ENCODE measurements at regions not wholly inside any gene's neighbourhood (a gene's known extent, or its start where the extent isn't known, plus 50 kb on each side); places are given as distances from the start of the nearest gene placed in this dataset.
"Not testable (repeated sequence)": the region's sequence is repeated elsewhere in the genome, so short reads cannot be mapped to it uniquely, and the experiment has no call there.

GRCh38 chr3:139202226-139202958 is 141.4 kb upstream of the MRPS22 start:
- DNase-seq: peak; percentile 77 to 92

- no peak for DNase-seq
These were observed 140.9 kb upstream of the MRPS22 start for GRCh38 chr3:139202959-139203349.

GRCh38 chr3:139203752-139204151 is 140.1 kb upstream of the MRPS22 start:
- no peak for DNase-seq

GRCh38 chr3:139204728-139205127 is 139.1 kb upstream of the MRPS22 start:
- DNase-seq: no peak

GRCh38 chr3:139213936-139214335 is 129.9 kb upstream of the MRPS22 start:
- DNase-seq: no peak

- DNase-seq: no peak
These were observed 126.9 kb upstream of the MRPS22 start for GRCh38 chr3:139216958-139217357.

- no peak for DNase-seq
These were observed 126.2 kb upstream of the MRPS22 start for GRCh38 chr3:139217633-139218032.

- no peak for DNase-seq
These were observed 125.8 kb upstream of the MRPS22 start for GRCh38 chr3:139218046-139218445.

- no peak for DNase-seq
These were observed 124.4 kb upstream of the MRPS22 start for GRCh38 chr3:139219463-139219862.

- peak; percentile 58 to 77 for DNase-seq
These were observed 121.6 kb upstream of the MRPS22 start for GRCh38 chr3:139222100-139222657.

GRCh38 chr3:139225548-139225947 is 118.3 kb upstream of the MRPS22 start:
- DNase-seq: no peak

- DNase-seq: no peak
These were observed 117.1 kb upstream of the MRPS22 start for GRCh38 chr3:139226731-139227130.

- DNase-seq: peak; percentile 73 to 79
These were observed 116.7 kb upstream of the MRPS22 start for GRCh38 chr3:139227165-139227564.

- no peak for DNase-seq
These were observed 116.0 kb upstream of the MRPS22 start for GRCh38 chr3:139227827-139228226.

GRCh38 chr3:139230391-139230790 is 113.4 kb upstream of the MRPS22 start:
- no peak for DNase-seq

GRCh38 chr3:139231555-139232281 is 112.1 kb upstream of the MRPS22 start:
- no peak for DNase-seq

GRCh38 chr3:139232341-139232740 is 111.5 kb upstream of the MRPS22 start:
- DNase-seq: not testable (repeated sequence)

GRCh38 chr3:139234491-139234890 is 109.3 kb upstream of the MRPS22 start:
- no peak for DNase-seq

- no peak for DNase-seq
These were observed 108.6 kb upstream of the MRPS22 start for GRCh38 chr3:139235192-139235591.

- DNase-seq: no peak
These were observed 107.5 kb upstream of the MRPS22 start for GRCh38 chr3:139236336-139236735.

- DNase-seq: no peak
These were observed 105.4 kb upstream of the MRPS22 start for GRCh38 chr3:139238281-139239030.

GRCh38 chr3:139239550-139239949 is 104.3 kb upstream of the MRPS22 start:
- DNase-seq: no peak

GRCh38 chr3:139241783-139242182 is 102.0 kb upstream of the MRPS22 start:
- no peak for DNase-seq
